Activated CD4-positive, alpha-beta T cell treated with anti-CD3 and anti-CD28 coated beads for 24 hours (primary cell): ENCODE measurements at regions not wholly inside any gene's neighbourhood (a gene's known extent, or its start where the extent isn't known, plus 50 kb on each side); places are given as distances from the start of the nearest gene placed in this dataset.

Source experiments
- DNase-seq, 2 donors: peaks; one replicate each; pipeline ENCODE4 v3.0.0-alpha.2; 2020; ENCODE audit warnings: low read depth in 2 of 2

DNA sequence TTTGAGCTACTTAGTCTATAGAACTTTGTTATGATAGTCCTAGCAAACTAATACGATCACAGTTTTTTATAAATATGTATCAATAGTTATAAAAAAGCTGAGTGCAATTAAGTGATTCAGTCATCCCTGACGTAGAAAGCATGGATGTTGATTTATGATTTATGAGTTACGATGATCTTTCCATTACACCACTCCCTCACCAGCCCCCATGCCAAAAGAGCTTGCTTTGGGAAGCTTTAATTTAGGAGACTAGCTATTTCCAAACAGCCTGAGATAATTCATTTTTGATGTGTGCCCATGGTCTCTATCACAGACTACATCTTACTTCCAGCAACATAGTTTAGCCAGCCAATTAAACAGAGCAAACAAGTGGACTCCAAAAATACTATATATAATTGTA lies 256.8 kb downstream of the GABRG2 start:
- DNase-seq, result no peak

DNA sequence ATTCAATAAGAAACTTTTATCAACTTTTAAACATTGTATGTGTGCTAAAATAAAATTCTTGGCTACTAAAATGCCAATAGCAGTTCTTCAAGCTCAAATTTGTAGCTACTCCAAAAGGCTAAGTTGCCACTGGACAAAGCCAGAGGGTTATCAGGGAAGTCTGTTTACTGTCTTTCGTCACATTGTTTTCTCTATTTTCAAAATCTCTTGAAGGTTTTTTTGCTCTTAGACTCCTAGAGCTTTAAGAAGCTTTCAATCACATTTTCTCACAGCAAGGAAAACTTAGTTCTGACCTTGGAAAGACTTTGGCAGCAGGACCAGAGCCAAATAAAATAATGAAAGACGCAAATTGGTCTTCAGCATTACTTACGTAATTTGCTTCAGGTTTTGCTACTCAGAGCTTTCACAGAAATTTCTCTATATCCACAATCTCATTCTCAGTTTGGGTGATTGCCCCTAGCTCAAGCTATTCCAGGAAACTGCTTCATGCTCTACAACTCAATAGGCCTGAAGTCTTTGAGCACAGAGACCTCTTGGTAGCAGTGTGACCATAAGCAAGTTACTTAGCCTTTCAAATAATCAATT lies 257.7 kb downstream of the GABRG2 start:
- no peak for DNase-seq

DNA sequence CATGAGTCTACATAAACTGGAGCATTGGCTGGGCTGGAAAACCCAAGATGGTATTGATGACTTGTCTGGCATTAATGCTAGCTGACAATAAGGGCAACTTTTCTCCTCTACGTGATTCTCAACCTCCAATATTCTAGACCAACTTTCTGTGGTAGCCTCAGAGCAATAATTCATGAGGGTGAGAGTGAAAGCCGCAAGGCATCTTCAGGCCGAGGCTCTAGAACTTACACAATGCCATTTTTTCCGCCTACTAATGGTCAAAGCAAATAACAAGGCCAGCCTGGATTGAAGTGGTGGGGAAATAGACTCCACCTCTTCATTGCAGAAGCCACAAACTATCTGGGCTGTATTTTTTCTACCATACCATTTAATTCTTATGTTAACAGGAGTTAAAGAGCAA lies 267.4 kb downstream of the GABRG2 start:
- no peak for DNase-seq

DNA sequence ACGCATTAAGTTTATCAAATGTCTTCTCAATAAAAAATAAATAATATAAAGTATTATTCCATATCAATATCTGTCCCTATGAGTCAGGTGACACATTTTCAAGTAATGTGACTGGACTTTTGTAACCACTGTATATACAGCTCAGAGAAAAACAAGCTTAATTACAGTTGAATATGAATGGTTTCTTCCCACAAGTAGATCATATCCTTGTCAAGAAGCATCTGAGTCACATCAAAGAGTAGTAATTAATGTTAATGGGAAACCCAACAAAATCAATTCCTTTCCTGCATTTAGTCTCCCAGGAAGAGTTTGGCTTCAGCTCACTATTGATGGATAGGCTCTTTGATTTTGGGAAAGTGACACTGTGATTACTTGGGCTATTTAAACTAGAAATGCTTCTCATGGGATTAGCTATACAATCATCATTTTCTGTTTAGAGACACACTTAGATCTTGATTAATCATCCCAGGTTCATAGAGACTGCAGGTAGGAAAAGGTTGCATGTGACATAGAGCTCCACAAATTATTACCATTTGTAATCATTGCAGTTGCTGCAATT lies 292.9 kb downstream of the GABRG2 start:
- DNase-seq, result no peak

DNA sequence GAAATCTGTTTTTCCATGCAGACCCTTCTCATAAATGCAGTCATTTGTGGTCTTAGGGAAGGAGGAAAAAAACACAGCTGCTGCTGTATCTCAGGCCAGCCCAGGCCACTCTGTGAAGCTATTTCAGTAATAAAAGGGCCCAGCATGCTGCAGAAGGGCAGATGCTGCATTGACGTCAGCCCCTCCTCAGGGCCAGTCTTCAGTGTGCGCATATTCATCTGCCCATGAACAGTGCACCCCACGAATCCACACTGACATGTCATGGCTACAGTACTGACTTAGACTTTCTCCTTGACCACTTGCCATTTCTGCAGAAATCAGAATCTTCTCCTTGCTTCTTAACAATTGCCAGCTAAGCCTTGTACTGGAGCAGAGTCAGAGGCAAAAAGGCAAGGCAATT lies 304.7 kb downstream of the GABRG2 start:
- DNase-seq, result no peak

DNA sequence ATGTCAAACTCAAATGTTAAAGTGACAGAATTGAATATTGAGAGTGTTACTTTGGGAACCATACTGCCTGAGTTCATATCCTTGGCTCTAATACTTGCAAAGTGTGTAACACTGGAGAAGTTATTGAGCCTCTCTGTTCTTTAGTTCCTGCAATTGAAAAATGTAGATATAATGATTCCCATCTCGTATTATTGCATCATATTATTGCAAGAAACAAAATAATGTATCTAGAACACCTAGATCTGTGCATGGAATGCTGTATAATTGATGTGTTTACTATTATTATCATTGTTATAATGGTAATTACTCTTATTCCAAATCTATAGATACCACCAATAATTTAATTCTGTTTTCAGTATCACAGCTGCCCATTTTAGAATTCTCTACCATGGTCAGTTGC lies 310.3 kb downstream of the GABRG2 start:
- DNase-seq, result no peak

DNA sequence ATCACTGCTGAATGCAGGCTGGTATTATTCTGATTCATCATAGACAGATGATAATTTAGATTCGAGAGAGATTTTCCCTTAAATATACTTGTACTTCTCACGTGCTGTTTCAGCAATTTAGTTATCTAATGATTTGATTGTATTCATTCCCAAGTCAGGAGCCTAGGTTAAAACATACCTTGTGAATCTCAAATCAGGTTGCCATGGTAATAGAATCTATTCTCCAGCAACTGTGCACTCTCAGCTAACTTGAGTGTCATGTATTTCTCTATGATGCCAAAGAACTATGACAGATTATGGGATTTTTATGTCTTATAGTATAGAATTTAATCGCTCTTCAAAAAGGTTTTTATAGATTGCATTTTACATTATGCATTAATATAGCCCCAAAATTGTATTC lies 315.3 kb downstream of the GABRG2 start:
- DNase-seq, result no peak

DNA sequence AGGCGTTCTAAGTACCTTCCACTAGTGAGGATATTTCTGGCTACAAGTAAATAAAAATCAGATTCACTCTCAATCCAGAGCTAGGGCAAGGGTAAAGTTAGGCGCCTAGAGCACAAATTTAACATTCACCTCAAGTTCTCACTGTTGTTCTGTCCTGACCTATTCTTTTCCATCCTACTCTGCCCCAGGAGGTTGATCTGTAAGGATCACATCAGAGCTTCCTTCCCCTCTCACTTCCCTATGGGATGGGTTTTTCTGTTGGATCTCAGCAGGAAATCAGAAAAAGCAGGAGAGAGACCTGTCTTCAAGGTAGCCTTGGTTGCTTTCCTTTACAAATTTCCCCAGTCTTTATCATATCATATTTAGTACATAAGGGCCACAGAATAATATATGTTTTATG lies 316.7 kb downstream of the GABRG2 start:
- no peak for DNase-seq

DNA sequence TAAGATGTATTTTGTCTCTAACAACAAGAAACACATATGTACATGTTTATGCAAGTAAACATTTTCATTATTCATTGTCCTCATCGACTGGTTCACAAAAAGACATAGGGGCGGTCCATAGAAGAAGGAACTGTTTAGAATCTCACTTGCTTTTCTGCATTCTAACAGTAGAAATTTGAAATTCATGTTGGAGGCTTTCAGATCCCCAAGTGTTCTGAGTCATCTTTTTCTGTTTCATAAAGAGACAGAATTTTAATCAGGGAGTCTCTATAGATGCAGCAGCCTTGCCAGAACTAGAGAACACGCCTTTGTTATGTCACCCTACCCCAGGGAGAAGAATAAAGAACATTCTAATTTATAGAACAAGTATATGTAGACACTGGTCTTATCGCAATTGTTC lies 324.3 kb downstream of the GABRG2 start:
- DNase-seq, result no peak

DNA sequence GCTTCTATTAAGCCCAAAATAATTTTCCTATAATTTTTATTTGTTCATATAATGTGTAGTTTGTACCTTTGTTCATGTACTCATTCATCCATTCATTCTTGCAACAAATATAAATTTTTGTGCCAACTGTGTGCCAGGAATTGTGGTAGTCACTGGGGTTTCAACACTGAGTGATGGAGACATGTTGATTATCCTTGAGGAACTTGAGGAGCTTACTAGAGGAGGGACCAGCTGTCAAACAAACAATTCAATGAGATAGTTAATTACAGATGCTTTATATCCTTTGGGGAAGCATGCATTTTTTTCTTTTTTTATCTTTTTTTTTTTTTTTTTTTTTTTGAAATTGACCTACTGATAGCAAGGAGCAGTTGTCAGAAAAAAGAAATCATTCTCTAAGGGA lies 324.8 kb downstream of the GABRG2 start:
- no peak for DNase-seq

DNA sequence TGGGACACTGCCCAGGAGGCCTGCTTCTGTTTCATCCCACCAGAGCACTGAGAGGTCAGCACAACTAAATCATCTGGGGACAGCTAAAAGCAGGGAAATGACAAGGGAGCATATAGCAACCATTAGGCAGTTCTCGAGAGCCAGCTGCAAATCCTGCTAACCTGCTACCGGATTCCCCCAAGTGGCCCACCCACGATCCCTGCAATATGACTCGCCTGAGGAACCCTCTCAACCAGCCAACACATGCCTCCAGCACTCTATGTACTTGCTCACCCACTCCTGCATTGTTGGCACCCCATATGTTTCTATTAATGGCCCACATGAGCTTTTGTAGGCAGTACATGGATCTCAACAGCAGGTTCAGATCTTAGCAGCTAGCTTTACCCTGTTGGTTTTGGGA lies 326.0 kb downstream of the GABRG2 start:
- DNase-seq, result no peak

DNA sequence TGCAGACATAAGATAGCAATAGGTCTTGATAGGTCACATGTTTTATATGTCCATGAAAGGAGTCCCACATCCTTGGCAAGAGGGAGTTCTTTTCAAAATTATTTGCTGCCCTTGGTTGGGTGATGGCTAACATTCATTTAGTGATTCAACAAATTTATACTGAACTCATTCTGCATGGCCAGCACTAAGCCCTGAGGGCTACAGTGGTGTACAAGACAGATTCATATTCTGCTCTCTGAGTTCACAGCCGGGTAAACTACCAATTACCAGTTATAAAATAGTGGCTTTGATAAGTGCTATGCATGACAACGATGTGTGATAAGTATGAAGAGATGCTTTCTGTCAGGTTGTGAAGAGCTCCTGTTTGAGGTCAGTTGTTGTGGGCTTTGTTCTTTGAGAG lies 340.0 kb downstream of the GABRG2 start:
- DNase-seq, result no peak

DNA sequence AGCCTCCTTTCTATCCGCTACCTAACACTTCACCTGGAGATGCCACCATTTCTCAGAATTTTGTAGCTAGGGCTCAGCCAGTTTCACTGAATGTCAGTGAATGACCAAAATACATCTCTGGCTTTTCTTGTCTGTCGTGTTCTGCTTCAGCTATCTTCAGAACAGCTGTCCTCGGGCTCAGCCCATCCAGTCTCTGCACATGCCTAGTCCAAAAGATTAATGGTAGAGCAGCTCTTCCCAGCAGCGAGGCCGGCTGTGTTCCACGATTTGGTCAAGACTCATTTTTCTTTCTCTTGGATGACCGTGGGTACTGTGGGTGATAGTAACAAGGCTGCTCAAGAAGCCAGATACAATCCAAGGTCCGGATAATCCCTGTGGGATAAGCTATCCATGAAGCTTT lies 342.8 kb downstream of the GABRG2 start:
- DNase-seq, result no peak

DNA sequence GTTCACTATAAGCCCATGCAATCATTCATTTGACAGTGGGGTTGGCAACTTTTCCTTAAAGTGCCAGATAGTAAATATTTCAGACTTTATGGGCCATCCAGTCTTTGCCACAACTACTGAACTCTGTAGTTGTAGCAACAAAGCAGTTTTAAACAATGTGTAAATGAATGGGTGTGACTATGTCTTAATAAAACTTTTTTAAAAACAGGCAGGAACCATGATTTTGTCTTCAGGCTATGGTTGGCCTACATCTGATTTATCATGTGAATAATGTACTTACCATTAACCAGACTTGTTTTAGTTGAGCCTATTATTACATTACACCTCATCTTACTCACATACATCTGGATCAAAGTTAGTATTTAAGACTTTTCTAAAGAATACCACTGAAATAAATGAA lies 361.6 kb downstream of the GABRG2 start:
- DNase-seq, result no peak

DNA sequence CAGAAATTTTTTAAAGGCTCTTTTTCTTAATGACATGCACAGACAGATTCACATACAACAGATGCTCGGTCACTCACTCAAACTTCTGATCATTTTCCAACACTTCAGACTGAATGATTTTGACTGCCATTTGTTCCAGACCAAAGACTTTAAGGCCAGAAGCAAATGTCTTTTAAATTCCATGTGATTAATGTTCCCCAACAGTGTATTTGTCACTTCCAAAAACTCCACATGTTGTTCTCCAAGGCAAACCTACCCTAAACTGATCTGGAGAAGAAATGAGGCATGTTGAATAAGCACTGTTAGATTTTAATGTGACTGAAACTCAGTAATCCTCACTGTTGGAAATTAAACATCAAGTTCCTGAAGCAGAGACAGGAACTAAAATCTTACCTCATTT lies 366.7 kb downstream of the GABRG2 start:
- no peak for DNase-seq

DNA sequence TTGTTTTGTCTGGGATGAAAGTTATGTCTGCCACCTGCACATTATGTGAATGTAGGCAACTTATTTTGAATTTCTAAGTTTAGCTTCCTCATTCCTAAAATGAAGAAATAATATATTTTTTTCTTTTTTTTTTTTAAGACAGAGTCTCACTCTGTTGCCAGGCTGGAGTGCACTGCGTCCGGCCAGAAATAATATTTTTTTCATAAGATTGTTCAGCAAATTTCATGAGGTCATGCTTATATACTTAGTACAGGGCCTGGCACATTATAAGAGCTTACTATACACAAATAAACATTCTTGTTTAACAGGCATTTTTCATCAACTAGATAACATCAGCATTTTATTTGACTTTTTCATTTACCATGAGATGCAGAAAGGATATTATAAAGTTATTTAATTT lies 368.5 kb downstream of the GABRG2 start:
- DNase-seq, result no peak

DNA sequence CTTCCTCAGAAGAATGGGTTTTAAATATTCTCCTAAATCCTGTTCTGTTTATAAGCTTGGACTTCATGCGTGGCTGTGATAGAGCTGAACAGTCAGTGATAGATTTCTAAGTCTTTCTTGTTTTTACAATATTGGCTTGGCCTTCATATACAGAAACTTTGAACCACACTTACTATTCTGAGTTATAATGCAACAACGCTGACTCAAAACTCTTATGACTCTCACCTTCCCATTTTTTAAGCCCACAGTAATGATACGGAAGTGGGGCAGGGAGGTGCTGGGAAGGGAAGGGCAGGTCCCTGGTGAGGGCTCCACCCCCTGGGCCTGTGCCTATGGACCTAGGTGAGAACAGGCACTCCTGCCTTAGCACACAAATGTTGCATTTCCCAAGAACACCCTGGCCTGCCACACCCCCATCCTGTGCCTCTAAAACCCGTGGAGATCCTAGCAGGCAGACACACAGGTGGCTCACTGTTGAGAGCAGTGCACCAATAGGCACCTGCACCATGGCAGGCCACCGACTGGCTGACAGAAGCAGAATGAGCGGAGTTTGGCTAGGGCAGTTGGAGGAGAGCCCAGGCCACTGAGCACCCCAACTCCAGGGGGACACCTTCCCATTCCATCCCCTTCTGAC lies 376.7 kb downstream of the GABRG2 start:
- DNase-seq, result no peak

DNA sequence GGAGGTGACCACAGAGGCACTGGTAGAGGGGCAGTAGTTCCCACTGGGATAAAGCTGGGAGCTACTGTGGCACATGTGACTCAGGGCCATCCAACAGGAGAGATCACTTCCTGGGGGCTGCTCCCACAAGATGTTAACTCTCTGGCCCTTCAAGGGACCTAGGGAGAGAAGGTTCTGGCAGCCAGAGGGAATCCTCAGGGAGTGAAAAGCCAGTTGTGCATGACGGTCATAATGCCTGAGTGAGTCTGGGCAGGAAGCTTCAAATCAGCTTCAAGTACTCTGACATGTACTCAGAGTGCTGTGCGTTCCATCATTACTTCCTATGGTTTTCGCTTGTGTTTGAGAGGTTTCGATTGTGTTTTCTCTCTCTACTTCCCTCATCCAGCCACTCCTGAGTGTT lies 388.5 kb downstream of the GABRG2 start:
- DNase-seq, result no peak

DNA sequence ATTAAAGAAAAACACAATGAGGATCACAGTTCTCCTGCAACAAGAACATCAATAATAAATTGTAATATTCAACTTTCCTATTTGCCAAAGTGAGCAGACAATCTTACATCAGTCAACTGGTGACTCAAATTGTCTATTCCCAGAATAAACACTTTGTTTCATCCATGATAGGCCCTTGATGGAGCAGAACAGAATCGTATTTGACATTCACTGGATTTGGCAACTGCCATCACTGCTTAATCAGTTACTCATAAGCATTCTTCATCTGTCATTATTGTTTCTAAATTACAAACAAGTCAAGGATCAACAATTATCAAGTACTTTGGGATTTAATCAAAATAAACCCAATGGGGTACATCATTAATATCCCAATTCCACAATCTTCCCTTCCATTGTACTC lies 398.4 kb downstream of the GABRG2 start:
- no peak for DNase-seq

DNA sequence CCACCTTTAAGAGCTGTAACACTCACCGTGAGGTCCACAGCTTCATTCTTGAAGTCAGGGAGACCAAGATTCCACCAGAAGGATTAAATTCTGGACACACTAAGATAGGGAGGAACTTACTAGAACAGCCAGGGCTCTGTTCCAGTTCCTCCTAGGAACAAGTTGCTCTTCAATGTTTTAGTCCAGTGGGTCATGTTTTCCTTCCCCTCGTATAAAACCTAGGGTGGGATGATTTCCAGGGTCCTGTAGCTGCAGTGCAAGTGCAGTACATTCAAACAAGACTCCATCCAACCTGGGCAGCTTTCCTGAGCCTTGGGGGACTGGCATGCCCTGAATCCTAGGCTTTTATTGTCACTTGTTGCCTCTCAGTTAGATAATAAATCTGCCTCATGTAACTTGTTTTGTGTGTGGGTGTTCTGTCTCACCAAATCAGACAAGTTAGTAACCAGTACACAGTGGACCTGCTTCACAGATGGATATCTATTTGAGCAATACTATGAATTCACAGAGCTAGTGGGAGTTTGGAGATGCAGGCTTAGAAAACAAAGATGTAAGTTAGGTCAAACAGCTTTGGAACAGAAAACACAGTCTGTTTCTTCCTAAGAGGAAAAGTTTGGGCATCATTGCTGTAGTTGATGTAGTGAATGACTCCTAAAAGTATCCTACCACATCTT lies 405.6 kb downstream of the GABRG2 start:
- DNase-seq, result no peak

DNA sequence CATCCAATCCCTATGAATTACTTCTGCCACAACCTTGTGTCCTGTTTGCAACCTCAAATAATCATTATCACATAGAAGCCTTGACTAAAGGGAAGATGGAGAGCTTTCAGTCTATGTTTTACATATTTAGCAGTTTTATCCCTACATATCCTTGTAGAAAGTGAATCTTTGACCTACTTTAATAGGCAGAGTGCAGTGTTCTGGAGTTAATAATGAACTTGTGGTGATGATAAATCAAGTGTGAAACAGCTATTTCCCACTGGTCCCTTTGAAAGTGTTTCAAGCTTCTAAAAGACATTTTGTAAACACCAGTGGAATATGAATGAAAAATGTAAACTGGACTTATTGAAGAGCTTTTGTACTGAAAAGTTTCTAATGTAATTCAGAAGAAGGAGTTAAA lies 406.7 kb downstream of the GABRG2 start:
- no peak for DNase-seq

DNA sequence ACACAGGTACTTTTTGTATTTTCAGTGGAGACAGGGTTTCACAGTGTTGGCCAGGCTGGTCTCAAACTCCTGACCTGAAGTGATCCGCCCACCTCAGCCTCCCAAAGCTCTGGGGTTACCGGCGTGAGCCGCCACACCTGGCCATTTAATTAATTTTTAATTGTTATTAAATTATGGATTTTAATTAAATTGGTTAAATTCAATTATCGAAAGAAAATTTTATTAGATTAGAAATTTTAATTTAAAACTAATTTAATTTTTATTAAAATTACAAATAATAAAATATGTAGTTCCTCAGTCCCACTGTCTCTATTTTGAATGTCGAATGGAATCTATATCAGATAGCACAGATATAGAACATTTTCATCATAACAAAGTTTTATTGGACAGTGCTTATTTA lies 416.5 kb downstream of the GABRG2 start:
- DNase-seq, result no peak

DNA sequence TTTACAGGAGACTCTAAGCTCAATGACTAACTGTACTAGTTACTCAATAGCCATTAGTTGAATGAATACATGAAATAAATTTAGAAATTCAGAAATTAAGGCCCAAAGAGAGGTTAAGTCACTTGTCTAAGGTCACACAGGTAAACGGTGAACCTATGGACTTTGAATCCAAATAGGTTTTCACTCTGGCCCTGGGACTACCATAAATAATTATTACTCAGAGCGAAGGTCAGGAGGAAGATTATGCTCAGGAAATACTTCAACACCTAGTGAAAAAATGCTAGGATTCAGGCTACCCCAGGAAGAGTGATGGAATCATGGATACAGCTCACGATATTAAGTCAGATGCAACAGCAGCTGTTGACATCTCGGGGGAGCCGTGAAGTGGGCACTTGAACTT lies 417.4 kb downstream of the GABRG2 start:
- DNase-seq, result no peak
